OCI-LY1 (cell line): ENCODE measurements at regions not wholly inside any gene's neighbourhood (a gene's known extent, or its start where the extent isn't known, plus 50 kb on each side); places are given as distances from the start of the nearest gene placed in this dataset.

Source experiments
- EZH2 ChIP-seq: fragments of 200-600 bp; sonication (generic), shearing (Covaris generic); IDR thresholded peaks from 2 replicates; pipeline ENCODE4 v1.8.0; 2017; ENCODE audit warnings: borderline replicate concordance, mixed run types, mild to moderate bottlenecking, antibody characterized with exemption, low read length, moderate library complexity, mixed read lengths
- TF ChIP-seq, protein P1 (sequence below): fragments of 200-600 bp; sonication (generic), shearing (Covaris generic); IDR thresholded peaks from 2 replicates; pipeline ENCODE4 v1.5.1; 2017; ENCODE audit warnings: mild to moderate bottlenecking, antibody characterized with exemption, low read length, moderate library complexity, mixed read lengths

DNA sequence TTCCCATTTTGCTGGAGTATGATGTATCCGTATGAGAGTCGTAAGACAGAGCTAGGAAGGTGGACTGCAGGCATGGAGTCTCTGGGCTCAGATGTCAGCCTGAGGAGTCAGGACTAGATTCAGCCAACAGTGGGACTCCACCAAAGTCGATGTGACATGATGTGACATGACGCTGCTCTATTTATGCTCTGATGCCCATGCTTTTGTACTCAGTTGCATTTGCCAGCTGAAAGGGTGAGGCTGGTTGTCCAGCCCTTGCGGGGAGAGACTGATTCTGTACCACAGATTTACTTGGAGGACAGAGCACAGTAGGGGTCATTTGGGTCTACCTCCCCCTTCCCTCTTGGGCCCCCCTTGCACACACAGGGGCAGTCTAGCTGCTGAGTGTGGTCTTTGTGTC, 88.5 kb upstream of the ATG10 start:
- TF ChIP-seq, protein P1, sequence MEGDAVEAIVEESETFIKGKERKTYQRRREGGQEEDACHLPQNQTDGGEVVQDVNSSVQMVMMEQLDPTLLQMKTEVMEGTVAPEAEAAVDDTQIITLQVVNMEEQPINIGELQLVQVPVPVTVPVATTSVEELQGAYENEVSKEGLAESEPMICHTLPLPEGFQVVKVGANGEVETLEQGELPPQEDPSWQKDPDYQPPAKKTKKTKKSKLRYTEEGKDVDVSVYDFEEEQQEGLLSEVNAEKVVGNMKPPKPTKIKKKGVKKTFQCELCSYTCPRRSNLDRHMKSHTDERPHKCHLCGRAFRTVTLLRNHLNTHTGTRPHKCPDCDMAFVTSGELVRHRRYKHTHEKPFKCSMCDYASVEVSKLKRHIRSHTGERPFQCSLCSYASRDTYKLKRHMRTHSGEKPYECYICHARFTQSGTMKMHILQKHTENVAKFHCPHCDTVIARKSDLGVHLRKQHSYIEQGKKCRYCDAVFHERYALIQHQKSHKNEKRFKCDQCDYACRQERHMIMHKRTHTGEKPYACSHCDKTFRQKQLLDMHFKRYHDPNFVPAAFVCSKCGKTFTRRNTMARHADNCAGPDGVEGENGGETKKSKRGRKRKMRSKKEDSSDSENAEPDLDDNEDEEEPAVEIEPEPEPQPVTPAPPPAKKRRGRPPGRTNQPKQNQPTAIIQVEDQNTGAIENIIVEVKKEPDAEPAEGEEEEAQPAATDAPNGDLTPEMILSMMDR, result no peak
- no peak for TF ChIP-seq EZH2
